Kidney glomerular epithelial cell (primary cell): ENCODE measurements at regions not wholly inside any gene's neighbourhood (a gene's known extent, or its start where the extent isn't known, plus 50 kb on each side); places are given as distances from the start of the nearest gene placed in this dataset.
"Not testable (repeated sequence)": the region's sequence is repeated elsewhere in the genome, so short reads cannot be mapped to it uniquely, and the experiment has no call there.

ENCODE experiments used
- DNase-seq: peaks from one replicate; lab custom pipeline; 2025; lab: John Stamatoyannopoulos, UW

- DNase-seq, result no peak
Observed at GRCh38 chr3:115204475-115204874, 57.4 kb upstream of the ZBTB20 start.

DNA sequence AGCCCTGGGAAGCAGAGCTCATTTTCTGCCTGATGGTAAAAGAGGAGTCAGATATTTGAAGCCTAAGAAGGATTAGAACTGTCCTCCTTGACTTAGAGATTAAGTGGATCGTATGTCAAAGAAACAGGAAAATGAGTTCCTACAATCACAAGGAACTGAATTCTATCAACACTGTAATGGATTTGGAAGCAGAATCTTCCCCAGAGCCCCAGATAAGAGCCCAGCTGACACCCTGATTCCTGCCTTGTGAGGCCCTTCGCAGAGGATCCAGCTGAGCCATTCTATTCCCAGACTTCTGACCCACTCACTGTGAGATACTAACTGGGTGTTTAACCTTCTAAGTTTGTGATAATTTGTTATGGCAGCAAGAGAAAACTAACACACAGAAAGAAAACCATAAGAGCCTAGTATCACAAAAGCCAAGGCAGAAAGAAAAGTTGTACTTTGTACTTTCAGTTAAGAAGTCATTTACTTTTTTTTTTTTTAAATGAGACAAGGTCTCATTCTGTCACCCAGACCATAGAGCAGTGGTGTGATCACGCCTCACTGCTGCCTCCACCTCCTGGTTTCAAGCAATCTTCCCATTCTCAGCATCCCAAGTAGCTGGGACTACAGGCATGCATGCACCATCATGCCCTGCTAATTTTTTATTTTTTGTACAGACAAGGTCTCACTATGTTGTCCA lies 61.1 kb upstream of the ZBTB20 start:
- DNase-seq, result no peak

DNA sequence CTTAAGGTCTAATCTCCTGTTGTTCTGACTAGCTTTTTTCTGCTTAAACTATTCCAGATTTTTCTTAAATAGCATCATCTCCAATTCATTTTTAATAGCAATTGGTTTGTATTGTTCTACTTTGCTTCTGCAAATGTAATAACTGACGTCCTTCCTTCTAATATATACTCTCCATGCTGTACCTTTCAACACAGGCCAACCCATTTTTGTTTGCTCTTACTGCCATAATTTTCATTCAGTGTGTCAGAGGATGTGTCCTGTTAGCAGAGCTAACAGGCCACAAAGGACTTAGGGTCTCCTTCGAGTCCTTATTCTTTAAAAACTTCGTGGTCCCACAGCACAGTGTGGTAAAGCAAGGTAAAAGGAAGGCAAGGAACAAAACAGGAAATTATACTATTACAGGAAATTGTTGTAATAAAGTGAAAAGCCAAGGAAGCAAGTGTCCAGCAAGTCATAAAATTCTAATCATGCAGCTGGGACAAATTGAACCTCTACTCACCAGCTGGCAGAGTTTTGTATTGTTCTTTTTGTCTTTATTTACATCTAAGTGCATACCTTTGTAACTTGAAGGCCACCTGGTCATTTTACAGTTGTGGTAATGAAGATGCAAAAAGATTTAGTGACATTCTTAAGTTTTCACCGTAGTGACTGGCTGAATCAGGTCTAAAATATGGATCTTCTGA lies 64.9 kb upstream of the ZBTB20 start:
- no peak for DNase-seq

DNA sequence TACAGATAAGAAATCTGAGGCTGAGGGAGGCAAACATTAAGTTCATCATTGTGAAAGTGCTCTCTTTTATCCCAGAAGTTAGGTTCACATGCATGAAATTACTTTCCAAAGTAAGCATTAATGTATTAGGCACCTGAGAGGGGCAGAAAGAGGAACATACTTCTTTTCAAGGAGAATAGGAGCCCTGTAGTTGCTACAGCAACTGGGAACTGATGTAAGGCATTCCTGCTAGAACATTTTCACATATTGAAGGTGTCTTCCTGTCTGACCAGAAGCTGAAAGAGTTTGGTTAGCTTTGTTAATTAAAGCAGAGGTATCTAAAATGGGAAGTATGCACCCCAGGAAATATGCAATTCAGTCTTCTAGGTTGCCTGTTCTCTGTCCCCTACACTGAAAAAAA lies 65.5 kb upstream of the ZBTB20 start:
- DNase-seq, result no peak

GRCh38 chr3:115213052-115213451 lies 66.0 kb upstream of the ZBTB20 start:
- not testable (repeated sequence) for DNase-seq

- no peak for DNase-seq
Observed at GRCh38 chr3:115217292-115217677, 70.2 kb upstream of the ZBTB20 start.

DNA sequence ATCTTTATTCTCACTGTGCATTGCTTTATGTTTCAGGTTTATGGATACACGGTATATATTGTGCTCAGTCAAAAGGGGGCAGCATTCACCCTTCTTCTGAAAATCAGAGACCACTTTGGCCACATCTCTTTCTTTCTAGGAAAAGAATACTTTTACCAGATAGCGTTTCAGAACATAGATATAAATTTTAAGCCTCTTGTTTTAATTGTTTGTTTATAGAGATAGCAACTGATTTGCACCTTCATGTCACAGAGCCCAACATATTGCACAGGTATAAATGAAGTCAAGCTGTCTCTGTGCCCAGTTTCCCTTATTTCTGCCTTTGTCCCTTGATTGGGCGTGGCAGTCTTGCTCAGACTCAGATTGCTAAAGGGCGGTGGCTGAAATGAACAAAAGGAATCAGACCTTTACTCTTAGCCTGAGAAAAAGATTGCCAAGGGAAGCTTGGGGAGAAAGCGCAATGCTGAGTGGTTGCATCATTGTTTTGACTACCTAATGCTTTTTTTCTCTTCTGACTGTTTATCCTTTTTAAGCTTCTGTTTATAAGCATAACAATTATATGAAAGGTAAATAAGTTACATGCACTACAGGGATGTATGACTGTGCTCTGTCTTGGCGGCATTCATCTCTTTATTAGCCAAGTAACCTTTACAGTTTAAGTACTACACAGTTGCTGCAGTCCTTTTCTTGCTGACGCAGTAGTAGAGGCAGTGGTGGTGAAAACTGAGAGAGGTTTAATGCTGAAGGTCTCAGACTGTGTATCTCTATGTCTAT lies 70.8 kb upstream of the ZBTB20 start:
- DNase-seq, result peak; percentile 86

DNA sequence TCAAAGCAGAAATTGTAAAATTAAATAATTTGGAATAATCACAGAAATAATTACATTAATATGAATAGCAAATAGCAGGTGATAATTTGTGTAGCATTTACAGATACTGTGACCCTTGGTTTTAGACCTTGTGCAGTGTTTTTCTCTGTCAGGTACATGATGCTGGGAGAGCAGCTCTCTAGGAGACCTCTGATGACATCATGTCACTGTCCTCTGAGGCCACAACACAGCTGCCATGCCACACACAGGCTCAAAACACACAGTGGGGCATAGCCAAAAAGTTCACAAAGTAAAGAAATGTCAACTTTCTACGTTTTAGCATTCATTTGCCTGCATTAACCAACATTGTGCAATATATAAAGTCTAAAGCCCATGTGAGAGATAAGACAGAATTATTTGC lies 71.8 kb upstream of the ZBTB20 start:
- no peak for DNase-seq

DNA sequence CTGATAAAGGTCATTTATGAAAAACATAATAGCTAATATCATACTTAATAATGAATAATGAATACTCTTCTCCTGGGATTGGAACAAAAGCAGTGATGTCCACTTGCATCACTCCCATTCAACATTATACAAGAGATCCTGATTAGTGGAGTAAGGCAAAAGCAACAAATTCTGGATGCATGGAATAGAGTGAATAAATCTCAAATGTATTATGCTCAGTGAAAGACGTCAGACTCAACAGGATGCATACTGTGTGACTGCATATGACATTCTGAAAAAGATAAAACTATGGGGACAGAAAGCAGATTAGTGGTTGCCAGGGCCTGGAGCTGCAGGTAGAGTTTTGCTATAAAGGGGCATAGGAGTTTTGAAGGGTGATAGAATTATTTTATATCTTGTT lies 77.6 kb upstream of the ZBTB20 start:
- no peak for DNase-seq

- DNase-seq, result no peak
Observed at GRCh38 chr3:115226844-115227445, 79.9 kb upstream of the ZBTB20 start.

DNA sequence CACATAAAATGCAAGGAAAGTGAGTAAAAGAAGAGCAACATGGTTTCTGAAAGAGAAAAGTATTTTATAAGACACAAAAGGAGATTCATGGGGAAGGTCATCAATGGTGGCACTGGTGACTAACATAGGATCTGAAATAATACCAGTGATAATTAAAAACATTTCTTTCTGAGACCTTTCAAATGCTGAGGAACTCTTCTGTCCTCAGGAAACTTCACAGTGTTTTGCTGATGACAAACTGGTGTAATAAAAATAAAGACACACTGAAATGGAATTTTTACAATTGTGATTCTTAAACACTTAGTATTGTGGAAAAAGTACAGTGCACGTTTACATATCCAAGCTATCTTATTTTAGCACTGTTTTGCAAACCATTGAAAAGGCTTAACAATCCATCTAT lies 80.4 kb upstream of the ZBTB20 start:
- no peak for DNase-seq

DNA sequence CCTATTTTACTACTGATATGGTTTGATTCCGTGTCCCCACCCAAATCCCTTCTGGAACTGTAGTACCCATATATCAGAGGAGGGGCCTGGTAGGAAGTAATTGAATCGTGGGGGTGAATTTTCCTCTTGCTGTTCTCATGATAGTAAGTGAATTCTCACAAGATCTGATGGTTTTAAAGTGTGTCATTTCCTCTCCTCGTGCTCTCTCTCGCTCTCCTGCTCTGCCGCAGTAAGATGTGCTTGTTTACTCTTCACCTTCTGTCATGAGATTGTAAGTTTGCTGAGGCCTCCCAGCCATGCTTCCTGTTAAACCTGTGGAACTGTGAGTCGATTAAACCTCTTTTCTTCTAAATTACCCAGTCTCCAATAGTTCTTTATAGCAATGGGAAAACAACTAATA lies 81.2 kb upstream of the ZBTB20 start:
- no peak for DNase-seq

DNA sequence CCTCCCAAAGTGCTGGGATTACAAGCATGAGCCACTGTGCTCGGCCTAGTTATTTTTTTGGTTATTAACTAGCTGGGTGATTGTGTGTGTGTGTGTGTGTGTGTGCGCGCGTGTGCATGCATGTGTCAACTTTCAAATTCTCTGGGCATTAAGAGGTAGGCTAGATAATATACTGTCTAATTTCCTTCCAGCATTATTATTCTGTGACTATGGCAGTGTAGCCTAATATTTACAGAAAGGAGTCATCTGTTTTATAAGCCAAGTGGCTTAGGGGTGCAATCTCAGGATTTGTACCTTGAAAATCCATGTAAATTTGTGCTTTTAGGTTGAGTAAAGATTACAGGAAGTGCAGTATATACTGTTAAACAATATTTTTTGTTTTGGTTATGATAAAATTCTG lies 85.1 kb upstream of the ZBTB20 start:
- no peak for DNase-seq

GRCh38 chr3:115233021-115233420 lies 85.9 kb upstream of the ZBTB20 start:
- DNase-seq, result no peak

DNA sequence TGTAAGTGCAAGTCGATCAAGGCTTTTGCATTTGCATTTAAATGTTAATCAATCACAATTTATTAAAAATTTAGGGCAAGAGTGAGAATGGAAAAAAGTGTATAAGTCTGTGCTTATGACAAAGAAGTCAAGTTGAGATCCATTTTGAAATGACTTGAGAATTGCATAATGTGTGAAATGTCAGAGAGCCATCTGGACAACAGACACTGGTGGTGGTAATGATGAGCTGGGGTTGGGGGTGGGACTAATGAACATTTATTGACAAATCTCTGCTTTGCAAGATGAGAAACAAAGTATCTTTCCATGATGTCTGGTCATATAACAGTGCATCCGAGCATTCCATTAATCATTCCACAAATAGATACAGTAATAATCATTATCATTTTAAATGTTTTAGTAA lies 89.4 kb upstream of the ZBTB20 start:
- no peak for DNase-seq

GRCh38 chr3:115239717-115240116 lies 92.6 kb upstream of the ZBTB20 start:
- DNase-seq, result peak; percentile 96

DNA sequence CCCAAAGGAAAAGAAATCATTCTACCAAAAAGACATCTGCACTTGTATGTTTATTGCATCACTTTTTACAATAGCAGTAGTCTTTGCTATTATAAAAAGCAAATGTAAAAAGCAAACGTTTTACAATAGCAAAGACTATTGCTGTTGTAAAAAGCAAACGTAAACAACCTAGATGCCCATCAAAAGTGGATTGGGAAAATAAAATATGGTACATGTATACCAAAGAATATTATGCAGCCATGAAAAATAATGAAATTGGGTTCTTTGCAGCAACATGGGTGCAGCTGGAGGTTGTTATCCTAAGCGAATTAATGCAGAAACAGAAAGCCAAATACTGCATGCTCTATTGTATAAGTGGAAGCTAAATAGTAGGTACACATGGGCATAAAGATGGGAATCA lies 97.3 kb upstream of the ZBTB20 start:
- no peak for DNase-seq

DNA sequence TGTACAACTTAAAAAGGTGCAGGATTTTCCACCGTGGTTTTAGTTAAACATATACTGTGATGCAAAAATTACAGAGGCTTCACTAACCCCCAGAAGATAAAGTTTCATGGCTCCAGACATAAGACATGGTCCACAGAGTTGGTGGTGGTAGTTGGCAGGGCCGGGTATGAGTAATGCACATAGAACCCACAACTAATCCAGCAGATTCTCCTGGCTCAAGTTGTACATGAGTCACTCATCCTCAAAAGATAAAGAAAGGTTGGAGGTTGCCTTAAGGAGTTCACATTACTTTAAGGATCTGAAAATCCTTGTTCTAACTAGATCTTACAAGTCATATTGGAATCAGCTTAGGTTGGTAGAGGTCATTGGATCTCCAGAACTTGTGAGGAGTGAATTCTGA lies 98.3 kb upstream of the ZBTB20 start:
- DNase-seq, result peak; percentile 93

- DNase-seq, result no peak
Observed at GRCh38 chr3:115245899-115246298, 98.8 kb upstream of the ZBTB20 start.

DNA sequence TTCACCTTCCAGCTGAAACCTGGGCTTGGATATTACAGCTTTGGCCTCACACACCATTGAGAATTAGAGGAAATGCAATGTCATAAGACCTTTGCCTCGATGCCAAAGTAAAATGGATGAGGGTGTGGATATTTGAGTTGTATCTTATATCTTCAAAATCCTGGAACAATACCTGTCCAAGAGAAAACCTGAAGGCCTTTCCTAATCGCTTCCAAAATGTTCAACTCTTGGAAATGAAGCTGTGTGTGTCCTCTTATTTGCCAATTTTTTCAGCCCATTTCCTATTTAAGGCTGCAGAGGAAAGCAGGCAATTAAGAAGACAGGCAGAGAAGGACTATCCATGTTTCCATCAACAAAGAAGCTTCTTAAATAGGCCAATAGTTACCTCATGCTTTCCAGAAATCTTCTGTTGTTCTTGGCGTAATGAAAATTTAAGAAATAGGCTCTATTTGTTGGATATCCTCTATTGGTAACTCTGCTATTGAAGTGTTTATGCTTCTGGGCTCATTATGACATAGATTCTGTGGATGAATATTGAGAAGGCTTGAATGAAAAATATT lies 99.5 kb upstream of the ZBTB20 start:
- no peak for DNase-seq

DNA sequence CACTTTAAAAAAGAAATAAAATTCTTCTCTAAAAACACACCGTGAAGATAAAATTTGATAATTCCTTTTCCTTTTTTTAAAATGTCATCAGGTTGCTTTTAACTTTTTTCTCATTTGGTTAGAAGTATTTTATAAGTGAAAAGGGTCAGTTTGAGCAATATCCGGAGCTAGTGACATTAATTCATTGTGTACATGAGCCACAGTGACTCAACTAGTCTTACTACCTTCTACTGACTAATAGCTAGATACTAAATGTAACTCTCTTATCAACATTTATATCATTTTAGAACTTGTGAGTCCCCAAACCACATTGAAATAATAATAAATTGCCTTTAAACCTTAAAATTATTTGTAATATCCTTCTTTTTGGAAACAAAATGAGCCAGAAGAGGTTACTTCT lies 101.2 kb upstream of the ZBTB20 start:
- DNase-seq, result no peak

DNA sequence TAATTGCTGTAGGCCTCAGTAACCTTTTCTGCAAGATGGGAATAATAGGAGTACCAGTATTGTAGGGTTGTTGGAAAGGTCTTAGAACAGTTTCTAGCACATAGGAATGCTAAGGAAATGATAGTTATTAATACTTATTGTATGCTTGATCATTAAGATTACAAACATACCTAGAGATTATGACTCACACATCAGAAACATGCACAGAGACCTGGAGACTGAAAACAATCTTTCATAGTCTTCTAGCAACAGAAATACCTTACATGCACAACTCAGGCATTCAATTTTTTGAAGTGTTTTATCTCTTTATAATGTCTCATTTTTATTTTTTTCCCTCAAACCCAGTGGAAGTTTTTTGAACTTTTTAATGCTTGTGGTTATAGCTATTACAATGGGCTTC lies 104.4 kb upstream of the ZBTB20 start:
- DNase-seq, result peak; percentile 9

DNA sequence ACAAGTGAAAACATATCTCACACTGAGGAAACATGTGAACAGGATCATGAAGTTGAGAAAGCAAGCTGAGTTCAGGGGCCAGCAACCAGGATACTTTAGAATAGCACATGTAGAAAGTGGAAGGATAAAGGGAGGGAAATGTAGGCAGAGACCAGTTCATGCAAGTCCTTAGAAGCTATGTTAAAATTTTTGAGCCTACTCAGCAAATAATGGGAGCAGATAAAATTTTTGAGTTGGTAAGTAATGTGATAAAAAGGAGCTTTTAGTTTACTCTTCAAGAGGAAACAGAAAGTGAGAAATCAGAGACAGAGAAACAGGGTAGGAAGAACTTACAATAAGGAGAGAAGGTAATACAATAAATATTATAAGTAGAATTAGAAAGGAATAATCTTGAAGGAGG lies 105.6 kb upstream of the ZBTB20 start:
- DNase-seq, result no peak
